ENCODE measurements at regions not wholly inside any gene's neighbourhood (a gene's known extent, or its start where the extent isn't known, plus 50 kb on each side); places are given as distances from the start of the nearest gene placed in this dataset.
"Not testable (repeated sequence)": the region's sequence is repeated elsewhere in the genome, so short reads cannot be mapped to it uniquely, and the experiment has no call there.

- DNase-seq (ENCODE audit: low read depth) = no peak
These were observed 193.2 kb downstream of the C1orf94 start for GRCh38 chr1:34369701-34370455.

GRCh38 chr1:34370748-34371147, 194.0 kb downstream of the C1orf94 start:
- no peak for DNase-seq (ENCODE audit: low read depth)

- DNase-seq (ENCODE audit: low read depth) = not testable (repeated sequence)
These were observed 194.5 kb downstream of the C1orf94 start for GRCh38 chr1:34371179-34371578.

GRCh38 chr1:34371829-34372532, 195.3 kb downstream of the C1orf94 start:
- no peak for DNase-seq (ENCODE audit: low read depth)

GRCh38 chr1:34372891-34373290, 196.2 kb downstream of the C1orf94 start:
- DNase-seq (ENCODE audit: low read depth) = no peak

- DNase-seq (ENCODE audit: low read depth) = no peak
These were observed 197.2 kb downstream of the C1orf94 start for GRCh38 chr1:34373912-34374311.

GRCh38 chr1:34376531-34376930, 199.8 kb downstream of the C1orf94 start:
- DNase-seq (ENCODE audit: low read depth) = no peak

- no peak for DNase-seq (ENCODE audit: low read depth)
These were observed 202.5 kb downstream of the C1orf94 start for GRCh38 chr1:34378968-34379856.

- DNase-seq (ENCODE audit: low read depth) = no peak
These were observed 203.2 kb downstream of the C1orf94 start for GRCh38 chr1:34379911-34380310.

- DNase-seq (ENCODE audit: low read depth) = no peak
These were observed 203.9 kb downstream of the C1orf94 start for GRCh38 chr1:34380526-34381124.

- no peak for DNase-seq (ENCODE audit: low read depth)
These were observed 213.3 kb downstream of the C1orf94 start for GRCh38 chr1:34389974-34390373.

- no peak for DNase-seq (ENCODE audit: low read depth)
These were observed 219.3 kb downstream of the C1orf94 start for GRCh38 chr1:34396042-34396441.

GRCh38 chr1:34398241-34398915, 221.7 kb downstream of the C1orf94 start:
- no peak for DNase-seq (ENCODE audit: low read depth)

GRCh38 chr1:34398916-34399275, 222.2 kb downstream of the C1orf94 start:
- no peak for DNase-seq (ENCODE audit: low read depth)

GRCh38 chr1:34400675-34401074, 224.0 kb downstream of the C1orf94 start:
- DNase-seq (ENCODE audit: low read depth) = no peak

GRCh38 chr1:34403156-34403555, 226.4 kb downstream of the C1orf94 start:
- DNase-seq (ENCODE audit: low read depth) = no peak

GRCh38 chr1:34404804-34405203, 228.1 kb downstream of the C1orf94 start:
- no peak for DNase-seq (ENCODE audit: low read depth)

- DNase-seq (ENCODE audit: low read depth) = no peak
These were observed 228.7 kb downstream of the C1orf94 start for GRCh38 chr1:34405266-34405959.

- DNase-seq (ENCODE audit: low read depth) = no peak
These were observed 229.7 kb downstream of the C1orf94 start for GRCh38 chr1:34406377-34406776.

- DNase-seq (ENCODE audit: low read depth) = no peak
These were observed 230.3 kb downstream of the C1orf94 start for GRCh38 chr1:34406833-34407539.
